DMS153 treated with DMSO at 0.1 percent for 48 hours (cell line): ENCODE measurements at regions not wholly inside any gene's neighbourhood (a gene's known extent, or its start where the extent isn't known, plus 50 kb on each side); places are given as distances from the start of the nearest gene placed in this dataset.
"Not testable (repeated sequence)": the region's sequence is repeated elsewhere in the genome, so short reads cannot be mapped to it uniquely, and the experiment has no call there.

ENCODE experiments used
- DNase-seq: peaks from one replicate; lab custom pipeline; 2025; ENCODE audit not compliant: unreplicated experiment; lab: John Stamatoyannopoulos, UW

DNA sequence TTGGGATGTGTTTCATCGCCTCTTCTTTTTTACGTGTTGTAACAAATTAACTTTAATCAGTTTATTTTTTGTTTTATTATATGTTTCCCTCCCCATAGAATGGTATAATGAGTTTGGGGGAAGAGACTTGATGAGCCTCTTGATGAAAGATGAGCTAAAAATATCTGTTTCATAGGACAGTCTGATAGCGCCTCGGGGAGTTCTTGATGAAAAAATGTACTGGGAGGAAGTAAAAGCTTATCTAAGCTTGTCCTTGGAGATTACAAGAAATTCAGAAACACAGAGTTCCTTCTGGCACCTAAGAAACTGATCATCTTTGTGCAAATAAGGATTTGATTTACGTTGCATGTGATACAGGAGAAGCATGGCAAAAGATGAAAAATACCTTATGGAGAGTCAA, 350.2 kb upstream of the CDH8 start:
- no peak for DNase-seq

DNA sequence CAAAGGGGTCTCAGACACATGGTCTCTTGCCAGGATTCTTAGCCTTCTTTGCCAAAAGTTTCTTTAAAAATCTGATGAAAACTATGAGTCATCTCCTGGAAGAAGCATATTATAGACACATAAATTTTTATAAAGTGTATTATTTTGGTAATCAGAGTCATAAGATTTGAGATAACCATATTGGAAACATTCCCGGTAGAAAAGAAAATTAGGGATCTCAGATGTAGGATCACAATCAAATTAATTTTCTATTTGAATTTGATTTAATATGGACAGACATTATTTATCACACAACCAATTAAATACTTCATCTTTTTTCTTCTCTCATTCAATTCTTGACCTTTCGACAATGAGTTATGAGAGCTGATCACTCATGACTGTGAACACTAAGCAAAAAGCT, 347.7 kb upstream of the CDH8 start:
- DNase-seq, result no peak

DNA sequence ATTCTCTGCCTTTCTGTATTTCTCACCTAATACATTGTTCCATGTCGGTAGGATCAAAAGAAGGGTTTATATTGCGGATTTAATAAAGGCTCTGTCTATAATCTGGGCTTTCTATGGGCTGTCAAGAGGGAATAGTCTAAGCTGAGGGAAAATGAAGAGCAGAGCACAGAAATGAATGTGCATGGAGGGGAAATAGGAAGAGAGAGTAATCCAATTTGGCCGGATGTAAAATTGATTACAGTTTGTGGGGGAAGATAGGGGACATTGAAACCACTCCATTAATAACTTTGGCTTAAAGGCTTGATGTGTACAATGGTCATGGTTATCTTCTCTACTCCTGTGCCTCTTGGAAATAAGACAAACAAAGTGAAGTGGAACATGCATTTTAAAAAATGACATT, 334.2 kb upstream of the CDH8 start:
- DNase-seq, result no peak

GRCh38 chr16:62363501-62363900, 327.3 kb upstream of the CDH8 start:
- no peak for DNase-seq

DNA sequence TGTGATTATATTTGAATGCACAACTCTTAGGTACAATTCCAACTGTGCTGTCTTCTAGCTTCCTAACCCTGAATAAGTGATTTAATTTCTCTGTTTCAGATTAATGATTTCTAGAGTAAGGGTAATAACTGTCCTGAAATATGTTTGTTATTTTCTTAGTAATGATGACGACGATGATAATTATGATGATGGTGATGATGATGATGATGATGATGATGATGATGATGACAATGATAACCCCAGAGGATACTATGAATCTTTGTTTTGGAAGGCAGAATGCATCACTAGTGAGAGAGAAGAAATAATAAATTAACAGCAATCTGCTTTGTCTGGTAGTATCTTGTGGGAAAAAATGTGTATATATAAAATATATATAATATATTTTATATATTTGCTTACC, 317.1 kb upstream of the CDH8 start:
- no peak for DNase-seq

DNA sequence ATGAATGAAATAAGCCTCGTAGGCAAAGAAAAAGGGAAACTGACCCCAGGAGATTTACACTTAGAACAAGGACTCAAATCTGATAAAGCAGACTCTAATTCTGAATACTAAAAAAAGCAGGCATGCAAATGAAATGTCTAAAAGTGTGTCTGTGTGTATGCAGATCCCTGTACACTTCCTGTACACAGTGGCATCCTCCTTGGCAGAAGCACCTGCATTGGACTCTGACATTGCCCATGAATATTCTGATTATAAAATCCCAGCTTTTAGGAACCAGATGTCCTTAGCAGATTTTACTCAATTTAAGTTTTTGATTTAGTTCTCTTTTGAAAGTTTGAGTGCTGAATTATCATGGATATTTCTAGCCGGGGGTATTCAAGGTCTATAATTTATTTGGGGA, 306.0 kb upstream of the CDH8 start:
- DNase-seq, result no peak

DNA sequence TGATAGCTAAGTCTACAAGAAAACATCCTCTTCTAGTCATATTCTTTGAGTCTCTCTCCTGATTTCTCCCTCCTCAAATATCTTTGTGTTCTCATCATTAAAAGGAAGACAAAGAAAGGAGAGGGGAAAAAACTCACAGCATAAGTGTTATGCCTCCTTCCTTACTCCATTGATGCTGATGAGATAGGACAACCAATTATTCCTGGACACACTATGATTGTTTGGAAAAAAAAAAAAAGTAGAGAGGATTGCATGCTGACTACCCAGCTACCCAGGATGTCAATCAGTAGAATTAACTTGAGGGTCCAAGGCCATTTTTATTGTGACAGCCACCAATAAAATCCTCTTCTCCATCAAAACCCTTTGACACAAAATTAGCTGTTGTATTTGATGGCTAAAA, 299.1 kb upstream of the CDH8 start:
- no peak for DNase-seq

GRCh38 chr16:62321606-62322005, 285.4 kb upstream of the CDH8 start:
- DNase-seq, result no peak

GRCh38 chr16:62298600-62298999, 262.4 kb upstream of the CDH8 start:
- DNase-seq, result no peak

GRCh38 chr16:62294213-62294972, 258.2 kb upstream of the CDH8 start:
- no peak for DNase-seq

GRCh38 chr16:62288990-62289629, 252.9 kb upstream of the CDH8 start:
- DNase-seq, result no peak

DNA sequence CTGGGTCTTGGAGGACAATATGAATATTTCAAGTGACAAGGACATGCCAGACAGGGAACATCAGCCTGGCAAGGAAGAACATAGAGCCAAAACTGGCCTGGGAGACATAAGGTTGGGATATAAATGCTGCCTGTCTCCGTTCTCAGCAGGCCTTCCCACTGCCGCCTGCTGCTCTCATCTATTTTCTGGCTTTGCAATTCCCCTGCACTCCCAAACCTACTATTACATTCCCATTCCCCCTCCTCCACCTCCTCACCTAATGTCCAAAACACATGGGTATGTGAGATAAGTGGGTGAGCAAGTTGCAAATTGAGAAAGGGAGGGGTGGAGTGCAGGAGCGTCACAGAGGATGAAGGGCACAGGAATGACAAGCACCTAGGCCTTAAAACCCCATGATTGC, 244.3 kb upstream of the CDH8 start:
- DNase-seq, result no peak

- no peak for DNase-seq
Observed at GRCh38 chr16:62277942-62278341, 241.7 kb upstream of the CDH8 start.

DNA sequence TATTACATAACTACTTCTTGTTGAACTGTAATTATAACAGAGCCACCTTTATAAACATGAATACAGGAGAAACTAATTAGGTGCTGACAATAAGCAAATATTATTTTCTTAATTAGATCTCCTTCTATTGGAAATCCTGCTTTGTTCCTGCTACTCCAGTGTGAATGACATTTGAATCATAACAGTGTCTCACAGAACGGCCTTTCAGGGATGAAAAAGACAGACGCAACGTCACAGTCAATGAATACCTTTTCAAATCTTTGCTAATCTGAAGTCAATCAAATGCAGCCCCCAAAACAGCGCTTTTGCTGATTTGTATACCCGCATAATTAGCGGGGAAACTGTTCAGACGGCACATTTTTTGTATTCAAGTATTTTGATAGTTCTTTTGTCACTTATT, 240.4 kb upstream of the CDH8 start:
- no peak for DNase-seq

DNA sequence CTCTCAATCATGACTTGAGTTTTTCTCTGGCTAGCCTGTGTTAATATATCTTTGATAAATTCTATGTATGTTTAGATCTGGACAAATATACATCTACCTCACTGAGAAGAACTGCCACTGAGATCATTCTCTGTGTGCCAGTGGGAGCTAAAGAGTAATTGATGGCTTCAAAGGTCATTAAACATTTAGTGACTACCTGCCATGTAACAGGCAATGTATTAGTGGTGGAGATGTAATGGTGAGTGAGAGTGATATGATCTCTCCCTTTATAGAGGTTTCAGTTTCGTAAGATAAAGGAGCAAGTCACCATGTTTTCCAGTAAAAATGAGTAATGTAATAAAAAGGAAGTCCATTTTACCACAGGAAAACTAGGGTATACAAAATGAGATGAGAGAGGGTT, 235.8 kb upstream of the CDH8 start:
- DNase-seq, result no peak

DNA sequence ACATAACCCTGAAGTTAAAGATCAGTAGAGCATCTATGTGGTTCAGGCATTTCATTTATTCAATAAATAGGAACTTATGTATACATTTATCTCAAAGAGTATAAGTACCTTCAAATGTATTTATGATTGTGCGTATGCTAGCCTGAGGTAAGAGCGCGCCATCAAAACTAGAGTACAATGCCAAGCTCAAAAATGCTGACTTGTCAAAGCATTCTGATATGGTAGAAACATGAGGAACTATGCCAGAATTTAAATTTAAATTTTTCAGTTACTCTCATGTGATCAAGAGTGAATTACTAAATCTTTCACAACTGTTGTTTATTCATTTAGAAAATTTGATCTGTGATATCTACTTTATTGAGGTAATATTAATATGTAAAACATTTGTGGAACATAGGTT, 225.5 kb upstream of the CDH8 start:
- DNase-seq, result no peak

DNA sequence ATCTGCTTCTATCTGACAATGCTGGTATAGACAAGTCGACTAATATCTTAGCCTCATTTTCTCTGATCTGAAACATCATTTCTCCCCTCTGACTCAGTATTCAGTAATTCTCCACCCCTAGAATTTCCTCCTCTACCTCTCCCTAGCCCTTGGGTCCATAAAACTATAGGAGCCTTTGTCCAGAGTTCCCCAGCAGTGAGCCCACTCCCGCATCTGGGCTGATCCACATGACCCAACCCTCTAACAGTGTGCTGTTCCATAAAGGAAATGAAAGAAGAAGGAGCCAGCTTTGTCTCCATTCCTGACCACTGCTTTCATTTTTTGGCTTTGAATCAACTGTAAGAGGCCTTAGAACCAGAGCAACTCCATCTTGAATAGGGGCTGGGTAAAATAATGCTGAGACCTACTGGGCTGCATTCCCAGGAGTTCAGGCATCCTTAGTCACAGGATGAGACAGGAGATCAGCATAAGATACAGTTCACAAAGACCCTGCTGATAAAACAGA, 222.7 kb upstream of the CDH8 start:
- not testable (repeated sequence) for DNase-seq

GRCh38 chr16:62256406-62256805, 220.2 kb upstream of the CDH8 start:
- no peak for DNase-seq

GRCh38 chr16:62254847-62255246, 218.6 kb upstream of the CDH8 start:
- DNase-seq, result no peak

DNA sequence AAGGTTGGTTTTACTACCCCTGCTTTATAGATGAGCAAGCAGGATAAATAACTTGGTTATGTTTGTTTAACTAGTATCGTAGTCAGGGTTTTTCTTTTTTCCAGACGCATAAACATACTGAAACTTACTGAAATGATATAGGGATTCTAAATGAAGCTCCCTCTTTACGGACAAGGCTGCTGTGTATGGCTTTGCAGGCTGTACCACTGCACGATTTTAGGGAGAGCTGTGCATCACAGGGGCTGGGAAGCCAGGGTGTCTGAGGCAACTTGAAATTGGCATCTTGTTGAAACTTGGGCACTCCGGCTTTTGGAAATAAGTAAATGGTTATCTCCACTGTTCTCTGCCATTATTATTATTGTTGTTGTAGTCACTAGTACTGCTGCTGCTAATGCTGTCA, 218.1 kb upstream of the CDH8 start:
- no peak for DNase-seq

DNA sequence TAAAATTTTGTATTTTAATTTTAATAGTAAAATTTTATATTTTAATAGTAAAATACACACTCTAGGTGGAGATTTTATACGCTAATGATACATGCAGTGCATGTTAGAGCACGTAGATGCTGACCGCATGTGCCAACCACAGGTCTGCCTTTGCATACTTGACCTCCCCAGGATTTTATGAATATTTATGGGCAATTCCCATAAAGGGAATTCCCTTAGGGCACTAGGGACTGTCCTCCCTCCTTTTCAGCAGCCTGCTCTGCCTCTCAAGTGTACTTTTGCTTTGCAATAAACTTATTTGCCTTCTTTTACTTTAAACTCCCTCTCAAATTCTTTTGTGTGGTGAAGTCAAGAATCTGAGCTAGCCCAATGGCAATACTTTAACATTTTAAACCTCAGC, 217.7 kb upstream of the CDH8 start:
- no peak for DNase-seq

- no peak for DNase-seq
Observed at GRCh38 chr16:62249069-62249468, 212.8 kb upstream of the CDH8 start.

DNA sequence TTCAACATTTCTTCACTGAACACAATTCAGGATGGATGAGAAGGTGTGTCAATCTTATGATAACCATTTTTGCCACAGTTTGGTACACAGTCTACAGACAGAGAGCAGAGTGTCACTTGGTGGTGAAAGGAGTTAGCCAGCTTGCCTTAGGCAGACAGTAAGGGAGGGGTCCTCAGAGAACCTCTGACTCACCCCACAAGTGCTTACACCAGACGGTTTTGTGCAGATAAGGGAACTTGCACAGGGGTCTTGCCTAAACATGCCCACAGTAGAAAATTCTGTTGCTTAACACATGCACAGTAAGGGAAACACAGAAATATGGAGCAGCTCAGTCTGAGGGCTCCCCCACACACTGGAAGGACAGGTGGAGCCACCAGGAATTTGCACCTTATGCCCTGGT, 204.5 kb upstream of the CDH8 start:
- DNase-seq, result no peak
